Tibial nerve (tissue), 3 donors: ENCODE measurements at regions not wholly inside any gene's neighbourhood (a gene's known extent, or its start where the extent isn't known, plus 50 kb on each side); places are given as distances from the start of the nearest gene placed in this dataset.

Source experiments
- EP300 ChIP-seq, 2 donors: sonication (generic); formaldehyde crosslinking; IDR thresholded peaks; one replicate each; pipeline ENCODE4 v1.6.1; 2017; ENCODE audit warnings: antibody characterized with exemption in 2 of 2, mild to moderate bottlenecking in 1 of 2
- POLR2A ChIP-seq, 2 donors: fragments of 450-650 bp; IDR thresholded peaks; one replicate each; pipeline ENCODE4 v1.6.1; 2017; ENCODE audit warnings: antibody characterized with exemption in 2 of 2, mild to moderate bottlenecking in 2 of 2, moderate library complexity in 2 of 2

- TF ChIP-seq POLR2A (IDR thresholded peaks at IDR 0.05) = no peak
- no peak for TF ChIP-seq EP300 (IDR thresholded peaks at IDR 0.05)
Observed at GRCh38 chr1:216836316-216836715, 113.1 kb upstream of the ESRRG start.
